B cell (primary cell): ENCODE measurements at regions not wholly inside any gene's neighbourhood (a gene's known extent, or its start where the extent isn't known, plus 50 kb on each side); places are given as distances from the start of the nearest gene placed in this dataset.

Source experiments
- ATAC-seq: fragments of 200-7000 bp; cut with Tn5 transposase; one replicate; pipeline ENCODE4 v1.10.0; 2021; ENCODE audit warnings: low read depth, mild to moderate bottlenecking, moderate number of reproducible peaks, moderate library complexity
- CTCF ChIA-PET: fragments of 350-600 bp; sonication (Branson Sonifier 250); formaldehyde crosslinking; loops from one replicate; lab custom pipeline; 2021; ENCODE audit warnings: antibody characterized with exemption, inconsistent platforms; lab: Charles Lee
- POLR2A ChIA-PET: fragments of 350-600 bp; sonication (Branson Sonifier 250); formaldehyde crosslinking; loops from one replicate; lab custom pipeline; 2021; ENCODE audit warnings: antibody characterized with exemption; lab: Charles Lee
- DNase-seq: peaks from one replicate; pipeline ENCODE4 v3.0.0; 2013
- H2AFZ ChIP-seq: 2 replicates; pipeline ENCODE4 v1.6.1; 2012; ENCODE audit warnings: mild to moderate bottlenecking, low read depth, low read length; ENCODE audit not compliant: insufficient read depth, poor library complexity, severe bottlenecking
- H3K27ac ChIP-seq, 2 donors: 1 replicate in 1 of 2; 2 replicates in 1 of 2; pipeline ENCODE4 v1.5.1; 2012 to 2013; ENCODE audit warnings: low read length in 2 of 2, mild to moderate bottlenecking in 2 of 2, moderate library complexity in 1 of 2
- H3K27me3 ChIP-seq, 4 experiments: fragments of 200-600 bp in 1 of 4; sonication (generic) in 1 of 4; replicated peaks in 1 of 4; 1 replicate in 2 of 4; 2 replicates in 2 of 4; pipeline versions ENCODE4 v1.6.1 to v1.7.0; 2013 to 2016; ENCODE audit warnings: low read length in 3 of 4, mild to moderate bottlenecking in 2 of 4, mixed read lengths in 1 of 4, moderate library complexity in 1 of 4; ENCODE audit not compliant: insufficient read depth in 4 of 4, control insufficient read depth in 3 of 4; ENCODE audit errors: control extremely low read depth in 1 of 4
- H3K36me3 ChIP-seq, 2 experiments: replicated peaks in 1 of 2; 1 replicate in 1 of 2; 2 replicates in 1 of 2; pipeline versions ENCODE4 v1.6.1 to v1.7.1; 2013; ENCODE audit warnings: low read length in 1 of 2; ENCODE audit not compliant: insufficient read depth in 2 of 2, control insufficient read depth in 1 of 2; ENCODE audit errors: control extremely low read depth in 1 of 2, extremely low read depth in 1 of 2
- H3K4me1 ChIP-seq, 2 donors: fragments of 200-600 bp in 1 of 2; sonication (generic) in 1 of 2; 1 replicate in 1 of 2; 2 replicates in 1 of 2; pipeline versions ENCODE4 v1.5.1 to v1.6.1; 2013 to 2017; ENCODE audit warnings: low read length in 2 of 2; ENCODE audit not compliant: control insufficient read depth in 2 of 2, insufficient read depth in 2 of 2
- H3K4me2 ChIP-seq: replicated peaks from 2 replicates; pipeline ENCODE3; 2012; ENCODE audit warnings: mild to moderate bottlenecking, low read depth, low read length; ENCODE audit not compliant: poor library complexity, severe bottlenecking
- H3K4me3 ChIP-seq, 5 experiments: fragments of 200-600 bp in 1 of 5; sonication (generic) in 1 of 5; 1 replicate in 3 of 5; 2 replicates in 2 of 5; pipeline versions ENCODE4 v1.5.1 to v1.7.0; 2011 to 2016; ENCODE audit warnings: low read length in 4 of 5, mild to moderate bottlenecking in 4 of 5, low read depth in 2 of 5, control low read depth in 1 of 5, moderate library complexity in 1 of 5; ENCODE audit not compliant: insufficient read depth in 1 of 5; ENCODE audit errors: control extremely low read depth in 1 of 5, extremely low read depth in 1 of 5
- H3K79me2 ChIP-seq: fragments of 200-600 bp; sonication (generic); one replicate; pipeline ENCODE4 v1.6.0; 2016; ENCODE audit warnings: low read length; ENCODE audit not compliant: control insufficient read depth, insufficient read depth
- H3K9ac ChIP-seq: fragments of 200-600 bp; sonication (generic); 2 replicates; pipeline ENCODE4 v1.6.1; 2017; ENCODE audit warnings: mild to moderate bottlenecking, low read length, moderate library complexity
- H3K9me3 ChIP-seq, 3 donors: one replicate each; pipeline versions ENCODE4 v1.6.1 to v1.7.1; 2013; ENCODE audit warnings: low read length in 2 of 3; ENCODE audit not compliant: control insufficient read depth in 2 of 3, insufficient read depth in 1 of 3; ENCODE audit errors: control extremely low read depth in 1 of 3
- H4K20me1 ChIP-seq: 2 replicates; pipeline ENCODE4 v1.6.0; 2012; ENCODE audit warnings: mild to moderate bottlenecking, low read length; ENCODE audit not compliant: insufficient read depth, control insufficient read depth, poor library complexity, severe bottlenecking
- H3K27ac Mint-ChIP-seq: one replicate; pipeline ENCODE4 v1.8.0; 2021; ENCODE audit warnings: mixed read lengths
- H3K27me3 Mint-ChIP-seq: one replicate; pipeline ENCODE4 v1.8.0; 2021; ENCODE audit warnings: mixed read lengths
- H3K4me1 Mint-ChIP-seq: one replicate; pipeline ENCODE4 v1.8.0; 2021; ENCODE audit warnings: mixed read lengths
- H3K4me3 Mint-ChIP-seq: one replicate; pipeline ENCODE4 v1.8.0; 2021; ENCODE audit warnings: mixed read lengths
- H3K9me3 Mint-ChIP-seq: one replicate; pipeline ENCODE4 v1.8.0; 2022; ENCODE audit warnings: mixed read lengths; ENCODE audit not compliant: insufficient read depth
- EZH2 ChIP-seq: IDR thresholded peaks from 2 replicates; pipeline ENCODE4 v1.6.1; 2012; ENCODE audit warnings: borderline replicate concordance, low read depth, mild to moderate bottlenecking, moderate library complexity, low read length; ENCODE audit not compliant: insufficient read depth, poor library complexity, severe bottlenecking
- WGBS: methylation state at CpG from one replicate; pipeline ENCODE4 v1.1.5; 2013; ENCODE audit warnings: missing lambda C conversion rate; ENCODE audit not compliant: insufficient coverage; 5-methylcytosine and 5-hydroxymethylcytosine counted together
- intact Hi-C: fragments of 100-400 bp; cut with micrococcal nuclease; formaldehyde crosslinking; loops from one replicate; pipeline ENCODE4 v1.10.0; 2022
- TF ChIP-seq, protein P1 (sequence below): fragments of 200-600 bp; IDR thresholded peaks from one replicate; pipeline ENCODE4 v1.8.0; 2022; ENCODE audit warnings: antibody characterized with exemption, mild to moderate bottlenecking

DNA sequence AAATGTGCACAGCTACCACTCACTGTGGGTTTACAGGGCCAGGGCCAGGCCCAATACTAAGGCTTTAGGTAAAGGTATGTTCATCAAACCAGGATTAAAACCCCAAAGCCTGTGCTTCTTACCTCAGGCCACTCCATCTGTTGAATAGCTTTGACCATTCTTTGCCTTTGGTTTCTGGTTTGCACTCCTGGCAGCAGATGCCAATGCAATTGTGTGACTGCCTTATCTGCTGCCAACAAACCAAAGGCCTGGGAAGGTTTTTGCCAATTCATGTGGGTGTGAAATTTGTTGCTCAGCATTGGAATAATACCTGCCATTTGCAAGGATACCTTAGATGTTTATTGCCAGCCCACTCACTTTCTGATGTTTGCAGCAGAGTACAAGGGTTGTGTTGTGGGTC, 221.6 kb downstream of the C12orf75 start:
- ChIA-PET CTCF (no interaction called here), POLR2A (no interaction called here)
- Mint-ChIP-seq H3K27ac (no peak overlapping the region), H3K4me3 (no peak overlapping the region), H3K4me1 (no peaks in the 10 kb centered on the region), H3K27me3 (no peaks in the 10 kb centered on the region), H3K9me3 (no peaks in the 10 kb centered on the region)
- no peaks in the 10 kb centered on the region for H3K4me1 ChIP-seq
- no peak overlapping the region for H2AFZ ChIP-seq
- H3K4me3 ChIP-seq: no peak overlapping the region
- ATAC-seq (no peak), DNase-seq (no peak)
- intact Hi-C loops: no loop called here
- H3K36me3 ChIP-seq: no peaks in the 10 kb centered on the region
- no peaks in the 10 kb centered on the region for H3K27me3 ChIP-seq
- H3K4me2 ChIP-seq: no peak overlapping the region
- TF ChIP-seq, protein P1, sequence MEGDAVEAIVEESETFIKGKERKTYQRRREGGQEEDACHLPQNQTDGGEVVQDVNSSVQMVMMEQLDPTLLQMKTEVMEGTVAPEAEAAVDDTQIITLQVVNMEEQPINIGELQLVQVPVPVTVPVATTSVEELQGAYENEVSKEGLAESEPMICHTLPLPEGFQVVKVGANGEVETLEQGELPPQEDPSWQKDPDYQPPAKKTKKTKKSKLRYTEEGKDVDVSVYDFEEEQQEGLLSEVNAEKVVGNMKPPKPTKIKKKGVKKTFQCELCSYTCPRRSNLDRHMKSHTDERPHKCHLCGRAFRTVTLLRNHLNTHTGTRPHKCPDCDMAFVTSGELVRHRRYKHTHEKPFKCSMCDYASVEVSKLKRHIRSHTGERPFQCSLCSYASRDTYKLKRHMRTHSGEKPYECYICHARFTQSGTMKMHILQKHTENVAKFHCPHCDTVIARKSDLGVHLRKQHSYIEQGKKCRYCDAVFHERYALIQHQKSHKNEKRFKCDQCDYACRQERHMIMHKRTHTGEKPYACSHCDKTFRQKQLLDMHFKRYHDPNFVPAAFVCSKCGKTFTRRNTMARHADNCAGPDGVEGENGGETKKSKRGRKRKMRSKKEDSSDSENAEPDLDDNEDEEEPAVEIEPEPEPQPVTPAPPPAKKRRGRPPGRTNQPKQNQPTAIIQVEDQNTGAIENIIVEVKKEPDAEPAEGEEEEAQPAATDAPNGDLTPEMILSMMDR: no peak
- no peak for TF ChIP-seq EZH2
- no peaks in the 10 kb centered on the region for H3K9me3 ChIP-seq
- H3K9ac ChIP-seq: no peak overlapping the region
- no peak overlapping the region for H3K27ac ChIP-seq
- H3K79me2 ChIP-seq: no peaks in the 10 kb centered on the region
- no peaks in the 10 kb centered on the region for H4K20me1 ChIP-seq

DNA sequence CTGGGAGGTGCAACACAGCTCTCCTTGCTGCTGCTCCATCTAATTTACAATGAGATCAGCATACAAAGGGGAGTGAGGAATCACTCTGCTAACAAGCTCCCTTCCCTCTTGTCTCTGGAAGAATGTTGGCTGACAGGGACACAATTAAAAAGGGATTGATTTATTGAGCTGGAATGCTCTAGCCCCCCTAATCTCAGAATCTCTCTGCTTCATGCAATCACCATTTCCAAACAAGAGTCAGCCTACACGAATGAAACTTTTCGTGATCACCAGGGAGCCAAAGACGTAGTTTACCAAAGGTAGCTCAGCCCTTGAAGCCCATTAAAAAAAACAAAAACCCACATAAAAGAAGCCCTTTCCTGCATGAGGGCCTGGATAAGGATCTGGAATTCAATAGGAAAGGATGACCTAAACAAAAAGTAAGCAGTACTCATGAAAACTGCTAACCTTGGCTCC, 223.8 kb downstream of the C12orf75 start:
- Histone ChIP-seq H2AFZ (no peak overlapping the region), H3K36me3 (no peaks in the 10 kb centered on the region), H4K20me1 (no peaks in the 10 kb centered on the region), H3K27ac (no peak overlapping the region), H3K27me3 (peaks cover 0 to under 1% (median 0%) of the 10 kb centered on the region in 4 experiments), H3K9me3 (no peaks in the 10 kb centered on the region), H3K4me2 (no peak overlapping the region), H3K9ac (no peak overlapping the region), H3K79me2 (no peaks in the 10 kb centered on the region), H3K4me3 (no peak overlapping the region), H3K4me1 (no peaks in the 10 kb centered on the region)
- 70% methylated on average over 2 of the region's 3 CpGs for WGBS
- H3K4me1 Mint-ChIP-seq: no peaks in the 10 kb centered on the region
- no peak overlapping the region for H3K27ac Mint-ChIP-seq
- intact Hi-C loops: no loop called here
- no peaks in the 10 kb centered on the region for H3K9me3 Mint-ChIP-seq
- H3K4me3 Mint-ChIP-seq: no peak overlapping the region
- CTCF ChIA-PET: no interaction called here
- TF ChIP-seq EZH2: no peak
- DNase-seq: no peak
- no peak for ATAC-seq
- POLR2A ChIA-PET: no interaction called here
- H3K27me3 Mint-ChIP-seq: no peaks in the 10 kb centered on the region
